HUDEP-2 (cell line): ENCODE measurements at regions not wholly inside any gene's neighbourhood (a gene's known extent, or its start where the extent isn't known, plus 50 kb on each side); places are given as distances from the start of the nearest gene placed in this dataset.

Source experiments
- DNase-seq, 76 experiments: peaks; one replicate each; lab custom pipeline; 2025; ENCODE audit not compliant: unreplicated experiment in 76 of 76; lab: John Stamatoyannopoulos, UW

DNA sequence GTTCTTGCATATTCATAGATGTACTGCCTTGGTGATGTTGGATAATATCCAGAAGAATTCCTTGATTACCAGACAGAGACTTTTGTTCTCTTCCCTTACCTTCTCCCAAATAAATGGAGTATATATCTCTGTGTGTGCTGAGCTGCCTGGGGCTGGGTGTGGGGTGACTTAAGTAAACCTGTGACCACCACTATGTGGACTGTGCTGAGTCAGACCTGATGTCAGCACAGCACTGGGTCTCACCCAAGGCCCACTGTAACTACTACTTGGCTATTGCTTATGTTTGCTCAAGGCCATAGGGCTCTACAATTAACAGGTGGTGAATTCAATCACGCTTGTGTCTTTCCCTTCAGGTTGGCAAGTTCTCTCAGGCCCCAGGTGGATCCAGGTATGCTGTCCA is 145.7 kb upstream of the MDGA2 start:
- no peak for DNase-seq

DNA sequence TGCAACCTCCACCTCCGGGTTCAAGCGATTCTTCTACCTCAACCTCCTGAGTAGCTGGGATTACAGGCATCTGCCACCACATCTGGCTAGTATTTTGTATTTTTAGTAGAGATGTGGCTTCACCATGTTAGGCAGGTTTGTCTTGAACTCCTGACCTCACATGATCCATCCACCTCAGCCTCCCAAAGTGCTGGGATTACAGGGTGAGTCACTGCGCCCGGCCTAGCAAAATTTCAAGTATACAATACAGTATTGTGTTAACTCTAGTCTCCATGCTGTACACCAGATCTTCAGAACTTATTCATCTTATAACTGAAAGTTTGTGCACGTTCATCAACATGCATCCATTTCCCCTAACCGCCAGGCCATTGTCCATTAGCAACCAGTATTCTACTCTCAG is 115.1 kb upstream of the MDGA2 start:
- DNase-seq, result no peak

DNA sequence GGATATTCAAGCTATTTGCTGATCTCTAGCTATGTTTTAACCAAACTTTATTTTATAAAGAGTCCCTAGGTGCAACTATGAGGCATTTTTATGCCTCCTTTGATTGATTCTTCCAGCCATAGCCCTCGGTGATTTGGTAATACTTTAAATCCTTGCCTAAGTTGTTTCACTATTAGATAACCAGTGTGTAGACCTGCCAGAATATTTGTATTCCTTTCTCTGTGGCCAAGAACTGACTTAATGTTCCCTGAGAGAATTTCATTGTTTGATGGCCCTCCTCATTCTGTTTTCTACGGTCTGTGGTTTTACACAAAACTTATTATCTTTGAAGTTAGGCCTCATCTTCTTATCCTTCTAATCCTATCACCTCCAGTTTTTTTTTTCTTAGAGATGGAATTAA is 109.7 kb upstream of the MDGA2 start:
- no peak for DNase-seq

DNA sequence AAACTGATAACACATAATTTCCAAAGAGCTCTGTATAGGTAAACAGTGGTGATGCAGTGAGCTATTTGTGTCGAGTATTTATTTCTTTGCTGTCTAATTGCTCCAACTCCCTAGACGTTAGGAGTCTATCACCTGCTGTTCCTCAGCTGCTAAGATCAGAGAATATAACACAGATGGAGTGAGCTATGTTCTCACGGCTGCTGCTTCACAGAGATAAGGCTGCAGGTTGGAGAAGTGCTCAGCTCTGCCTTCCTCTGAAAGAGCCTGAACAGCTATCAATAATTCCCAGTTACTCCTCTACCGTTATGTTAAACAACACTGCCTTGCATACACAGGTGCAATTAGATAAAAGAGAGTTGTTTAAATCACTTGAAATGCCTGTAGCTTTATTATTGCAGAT is 103.2 kb upstream of the MDGA2 start:
- DNase-seq, result peak in 29 of 76 experiments; percentile 0 to 72 (median 21)

DNA sequence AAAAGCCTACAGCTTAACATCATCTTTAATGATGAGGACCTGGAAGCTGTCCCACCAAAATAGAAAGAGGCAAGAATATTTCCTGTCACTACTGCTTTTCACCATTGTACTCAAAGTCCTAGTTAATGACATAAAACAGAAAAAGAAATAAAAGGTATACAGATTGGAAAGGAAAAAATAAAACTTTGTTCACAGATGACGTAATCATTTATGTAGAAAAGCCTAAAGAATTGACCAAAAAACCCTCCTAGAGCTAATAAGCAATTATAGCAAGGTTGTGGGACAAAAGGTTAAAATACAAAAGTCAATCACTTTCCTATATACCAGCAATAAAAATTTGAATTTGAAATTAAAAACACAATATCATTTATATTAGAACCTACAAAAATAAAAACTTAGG is 97.2 kb upstream of the MDGA2 start:
- DNase-seq, result no peak

DNA sequence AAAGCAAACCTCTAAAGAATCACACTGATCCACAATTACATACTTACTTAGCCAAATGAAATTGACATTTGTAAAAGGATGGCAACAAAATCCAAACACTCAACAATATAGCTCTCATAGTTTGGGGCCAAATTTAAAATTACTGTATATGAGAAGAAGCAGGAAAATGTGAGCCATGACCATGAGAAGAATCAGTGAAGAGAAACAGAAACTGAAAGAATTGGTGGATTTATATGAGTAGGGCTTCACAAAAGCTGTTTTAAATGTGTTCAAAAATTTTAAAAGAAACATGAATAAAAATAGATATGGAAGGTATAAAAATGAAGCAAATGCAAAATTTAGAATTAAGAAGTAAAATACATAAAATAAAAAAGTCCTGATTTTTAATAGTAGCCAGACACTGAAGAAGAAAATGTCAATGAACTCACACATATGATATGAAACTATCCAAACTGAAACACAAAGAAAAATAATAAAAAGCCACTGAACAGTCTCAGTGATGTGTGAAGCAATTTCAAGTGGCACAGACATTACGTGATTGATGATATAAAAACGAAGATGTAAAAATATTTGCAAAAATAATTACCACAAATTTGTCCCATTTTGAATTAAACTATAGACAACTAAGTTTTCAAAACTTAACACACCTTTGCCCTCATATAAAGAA is 87.9 kb upstream of the MDGA2 start:
- DNase-seq, result no peak

DNA sequence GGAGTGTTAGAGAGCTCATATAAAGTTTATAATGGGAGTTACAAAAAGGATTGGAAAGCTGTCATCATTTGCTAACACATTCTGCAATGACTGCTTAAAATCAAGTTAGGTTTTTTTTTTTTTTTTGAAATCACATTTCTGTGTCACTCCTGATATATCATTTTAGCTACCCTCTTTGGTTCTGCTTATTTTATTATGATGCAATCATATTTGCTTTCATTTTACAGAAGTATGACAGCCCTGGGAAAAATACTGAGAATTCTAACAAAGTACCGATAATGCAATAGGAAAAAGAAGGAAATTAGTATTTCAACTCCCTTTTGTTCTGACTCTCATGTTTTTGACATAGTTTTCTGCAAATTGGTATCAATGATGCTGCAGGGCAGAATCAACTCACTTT is 71.6 kb upstream of the MDGA2 start:
- DNase-seq, result no peak

DNA sequence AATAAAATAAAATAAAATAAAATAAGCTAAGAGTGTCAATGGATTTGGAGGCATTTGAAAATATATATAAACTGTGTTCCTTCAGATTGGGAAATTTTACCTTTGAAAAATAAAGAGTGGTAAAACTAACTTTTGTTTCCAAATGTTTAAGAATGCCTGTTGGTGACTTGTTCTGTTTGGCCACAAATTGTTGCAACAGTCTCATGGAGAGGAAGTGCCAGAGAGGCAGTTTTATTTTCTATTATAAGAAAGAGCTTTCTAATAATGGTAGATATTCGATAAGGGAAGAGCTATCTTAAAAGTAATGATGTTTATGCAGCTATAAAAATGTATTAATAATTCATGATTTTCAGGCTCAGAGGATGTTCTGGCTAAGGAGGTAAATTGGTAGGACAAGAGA is 68.8 kb upstream of the MDGA2 start:
- no peak for DNase-seq

DNA sequence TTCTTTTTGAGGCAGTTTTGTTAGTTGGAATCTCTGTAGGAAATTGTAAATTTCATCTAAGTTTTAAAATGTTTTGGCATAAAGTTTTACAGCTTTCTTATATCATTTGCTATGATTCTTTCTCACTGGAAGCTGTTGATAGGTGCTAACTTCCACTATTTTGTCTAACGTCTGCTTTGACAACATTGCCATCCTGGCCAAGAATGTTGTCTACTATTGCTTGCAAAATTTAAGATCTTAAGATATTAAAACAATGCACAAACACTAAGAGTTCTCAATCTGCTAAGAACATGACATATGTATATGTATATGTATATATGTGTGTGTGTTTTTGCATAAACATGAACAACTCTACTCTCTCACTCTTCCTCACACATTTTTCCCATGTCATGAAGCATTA is 64.1 kb upstream of the MDGA2 start:
- DNase-seq, result no peak

DNA sequence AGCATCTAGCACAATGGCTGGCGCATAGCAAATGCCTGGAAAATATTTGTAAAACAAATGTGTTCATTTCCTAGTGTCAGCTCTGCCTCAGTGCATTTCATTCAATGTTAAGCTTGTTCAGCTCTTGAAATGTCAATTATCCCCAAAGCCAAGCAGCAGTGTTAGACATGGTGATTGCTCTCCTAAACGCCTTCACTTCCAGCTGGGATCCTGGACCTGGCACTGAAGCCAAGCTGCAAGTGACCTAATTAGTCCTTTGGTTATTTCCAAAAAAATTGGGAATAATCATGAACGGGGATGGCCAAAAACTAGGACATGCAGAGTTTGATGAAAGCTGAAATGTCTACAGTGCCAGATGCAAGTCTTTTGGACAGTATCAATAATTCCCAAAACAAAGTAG is 54.9 kb upstream of the MDGA2 start:
- DNase-seq, result no peak
